Activated CD8-positive, alpha-beta T cell treated with anti-CD3 and anti-CD28 coated beads, Interleukin-2, amount 10 ng/mL, durations not matched to agents 7 days and 5 days (primary cell): ENCODE measurements at regions not wholly inside any gene's neighbourhood (a gene's known extent, or its start where the extent isn't known, plus 50 kb on each side); places are given as distances from the start of the nearest gene placed in this dataset.
"Not testable (repeated sequence)": the region's sequence is repeated elsewhere in the genome, so short reads cannot be mapped to it uniquely, and the experiment has no call there.

Experiments used
- ATAC-seq: fragments of 150-1000 bp; cut with Tn5 transposase; one replicate; pipeline ENCODE4 v1.10.0; 2021; ENCODE audit warnings: moderate library complexity
- CTCF ChIA-PET: fragments of 350-600 bp; sonication (Branson Sonifier 250); formaldehyde crosslinking; loops from one replicate; lab custom pipeline; 2021; ENCODE audit warnings: antibody characterized with exemption; lab: Charles Lee
- POLR2A ChIA-PET: fragments of 350-600 bp; sonication (Branson Sonifier 250); formaldehyde crosslinking; loops from one replicate; lab custom pipeline; 2021; ENCODE audit warnings: antibody characterized with exemption; lab: Charles Lee
- DNase-seq: peaks from one replicate; pipeline ENCODE4 v3.0.0-alpha.2; 2020
- H3K27ac Mint-ChIP-seq: one replicate; pipeline ENCODE4 v1.8.0; 2021; ENCODE audit warnings: mild to moderate bottlenecking, mixed read lengths
- H3K27me3 Mint-ChIP-seq: one replicate; pipeline ENCODE4 v1.8.0; 2021; ENCODE audit warnings: low read depth, mixed read lengths
- H3K36me3 Mint-ChIP-seq: one replicate; pipeline ENCODE4 v1.8.0; 2021; ENCODE audit warnings: low read depth, mixed read lengths
- H3K4me1 Mint-ChIP-seq: one replicate; pipeline ENCODE4 v1.8.0; 2021; ENCODE audit warnings: low read depth, mixed read lengths
- H3K4me3 Mint-ChIP-seq: one replicate; pipeline ENCODE4 v1.8.0; 2021; ENCODE audit warnings: mild to moderate bottlenecking, mixed read lengths
- H3K9me3 Mint-ChIP-seq: one replicate; pipeline ENCODE4 v1.8.0; 2022; ENCODE audit warnings: mixed read lengths; ENCODE audit not compliant: insufficient read depth

DNA sequence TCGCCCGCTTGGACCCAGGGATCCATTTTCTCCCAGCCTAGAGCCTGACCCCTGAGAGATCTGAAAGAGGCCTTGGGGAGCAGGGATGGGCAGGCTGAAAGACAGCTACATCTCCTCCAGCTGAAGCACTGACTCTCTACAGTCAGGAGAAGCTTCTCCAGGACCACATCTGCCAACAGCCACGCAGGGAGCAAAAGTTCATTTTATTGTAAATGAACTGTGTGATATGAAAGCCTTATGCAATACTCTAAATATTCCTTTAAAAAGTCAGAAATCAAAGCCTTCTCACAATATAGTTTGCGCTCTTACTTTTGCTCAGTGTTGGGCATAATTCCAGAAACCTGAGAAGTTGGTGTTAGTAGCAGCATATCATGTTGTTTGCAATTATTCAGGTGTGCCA, 428.9 kb upstream of the RAB6C start:
- POLR2A ChIA-PET: no interaction called here
- ATAC-seq (no peak), DNase-seq (no peak)
- Mint-ChIP-seq H3K9me3 (no peaks in the 10 kb centered on the region), H3K27ac (no peak overlapping the region), H3K27me3 (no peaks in the 10 kb centered on the region), H3K4me3 (no peak overlapping the region), H3K36me3 (no peaks in the 10 kb centered on the region), H3K4me1 (no peaks in the 10 kb centered on the region)
- CTCF ChIA-PET: interaction anchor here (0.6 kb wide), 1 partner anchor 12 kb away, joined by 3 read pairs; no protein-coding TSS in a partner anchor

GRCh38 chr2:129554373-129554772, 425.1 kb upstream of the RAB6C start:
- Mint-ChIP-seq H3K4me3 (no peak overlapping the region), H3K4me1 (no peaks in the 10 kb centered on the region), H3K9me3 (no peaks in the 10 kb centered on the region), H3K36me3 (no peaks in the 10 kb centered on the region), H3K27ac (no peak overlapping the region), H3K27me3 (no peaks in the 10 kb centered on the region)
- no peak for ATAC-seq
- ChIA-PET CTCF (interaction anchor here (0.6 kb wide), 1 partner anchor 89 kb away, joined by 3 read pairs; no protein-coding TSS in a partner anchor), POLR2A (no interaction called here)
- DNase-seq: no peak

DNA sequence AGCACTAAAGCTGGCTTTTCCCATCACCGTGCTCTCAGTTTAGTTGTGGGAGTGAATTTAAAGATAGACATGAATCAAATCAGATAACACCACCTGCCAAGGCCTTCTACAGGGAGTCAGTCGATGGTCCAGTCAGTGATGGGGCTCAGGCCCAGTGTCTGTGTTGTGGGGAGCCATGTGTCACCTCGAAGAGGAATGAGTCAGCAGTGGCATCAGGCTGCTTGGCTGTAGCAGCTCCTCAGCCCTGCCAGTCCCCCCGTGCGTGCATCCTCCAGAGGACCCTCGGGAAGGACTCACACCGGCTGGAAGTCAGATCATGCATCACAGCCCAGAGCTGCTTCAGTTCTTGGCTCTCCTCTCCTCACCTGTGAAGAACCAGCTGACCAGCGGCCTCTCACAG, 420.4 kb upstream of the RAB6C start:
- Mint-ChIP-seq H3K27me3 (no peaks in the 10 kb centered on the region), H3K4me1 (no peaks in the 10 kb centered on the region), H3K36me3 (no peaks in the 10 kb centered on the region), H3K9me3 (no peaks in the 10 kb centered on the region), H3K27ac (no peak overlapping the region), H3K4me3 (no peak overlapping the region)
- CTCF ChIA-PET: no interaction called here
- DNase-seq: no peak
- no peak for ATAC-seq
- POLR2A ChIA-PET: no interaction called here

- CTCF ChIA-PET: no interaction called here
- Mint-ChIP-seq H3K27ac (no peak overlapping the region), H3K36me3 (no peaks in the 10 kb centered on the region), H3K27me3 (no peaks in the 10 kb centered on the region), H3K4me3 (no peak overlapping the region), H3K4me1 (no peaks in the 10 kb centered on the region), H3K9me3 (no peaks in the 10 kb centered on the region)
- ATAC-seq (no peak), DNase-seq (no peak)
- POLR2A ChIA-PET: no interaction called here
Measured at GRCh38 chr2:129565551-129566109, 413.8 kb upstream of the RAB6C start.

- H3K27me3 Mint-ChIP-seq, POLR2A ChIA-PET, H3K27ac Mint-ChIP-seq, DNase-seq, H3K4me3 Mint-ChIP-seq, H3K36me3 Mint-ChIP-seq, H3K4me1 Mint-ChIP-seq, ATAC-seq, CTCF ChIA-PET: not testable (repeated sequence)
- H3K9me3 Mint-ChIP-seq: peaks cover 11% of the 10 kb centered on the region
Measured at GRCh38 chr2:129570812-129571211, 408.7 kb upstream of the RAB6C start.

DNA sequence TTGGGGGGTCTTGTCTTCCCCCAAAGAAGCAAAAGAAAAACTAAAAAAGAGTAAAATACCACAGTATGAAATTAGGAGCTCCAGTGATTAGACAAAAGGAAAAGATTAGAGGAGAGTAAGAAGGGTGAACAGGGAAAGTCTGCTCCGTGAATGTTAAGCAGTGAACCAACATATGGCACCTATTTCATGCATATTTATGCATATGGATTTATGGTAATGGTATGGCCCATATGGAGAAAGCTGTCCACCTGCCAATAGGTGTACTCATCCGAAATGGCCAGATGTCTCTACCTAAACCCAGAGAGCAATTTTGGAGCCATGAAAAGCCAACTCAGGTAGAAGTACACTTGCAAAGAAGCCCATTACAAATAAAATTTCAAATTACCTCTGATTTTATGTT, 404.0 kb upstream of the RAB6C start:
- Mint-ChIP-seq H3K4me3 (no peak overlapping the region), H3K4me1 (no peaks in the 10 kb centered on the region), H3K27me3 (no peaks in the 10 kb centered on the region), H3K27ac (no peak overlapping the region), H3K36me3 (no peaks in the 10 kb centered on the region), H3K9me3 (peaks cover 11% of the 10 kb centered on the region)
- no peak for ATAC-seq
- DNase-seq: no peak
- ChIA-PET CTCF (no interaction called here), POLR2A (no interaction called here)

DNA sequence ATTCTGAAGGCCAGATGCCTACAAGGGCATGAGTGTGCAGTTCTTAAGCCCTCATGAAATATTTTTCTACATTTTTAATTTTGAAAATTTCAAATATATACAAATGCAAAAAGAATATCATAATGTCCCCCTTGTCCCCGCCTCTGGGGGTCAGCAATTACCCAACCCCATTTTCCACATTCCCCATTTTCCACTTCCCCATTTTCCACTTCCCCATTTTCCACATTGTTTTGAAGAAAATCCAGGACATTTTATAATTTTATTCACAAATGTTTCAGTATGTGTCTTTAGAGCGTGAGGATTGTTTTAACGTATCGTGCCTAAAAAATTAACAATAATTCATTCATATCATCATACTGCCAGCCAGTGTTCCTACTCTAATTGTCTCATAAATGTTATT, 403.6 kb upstream of the RAB6C start:
- DNase-seq (no peak), ATAC-seq (no peak)
- ChIA-PET CTCF (no interaction called here), POLR2A (no interaction called here)
- no peaks in the 10 kb centered on the region for H3K4me1 Mint-ChIP-seq
- H3K27ac Mint-ChIP-seq: no peak overlapping the region
- H3K9me3 Mint-ChIP-seq: peaks cover 9% of the 10 kb centered on the region
- H3K27me3 Mint-ChIP-seq: no peaks in the 10 kb centered on the region
- H3K36me3 Mint-ChIP-seq: no peaks in the 10 kb centered on the region
- H3K4me3 Mint-ChIP-seq: no peak overlapping the region

DNA sequence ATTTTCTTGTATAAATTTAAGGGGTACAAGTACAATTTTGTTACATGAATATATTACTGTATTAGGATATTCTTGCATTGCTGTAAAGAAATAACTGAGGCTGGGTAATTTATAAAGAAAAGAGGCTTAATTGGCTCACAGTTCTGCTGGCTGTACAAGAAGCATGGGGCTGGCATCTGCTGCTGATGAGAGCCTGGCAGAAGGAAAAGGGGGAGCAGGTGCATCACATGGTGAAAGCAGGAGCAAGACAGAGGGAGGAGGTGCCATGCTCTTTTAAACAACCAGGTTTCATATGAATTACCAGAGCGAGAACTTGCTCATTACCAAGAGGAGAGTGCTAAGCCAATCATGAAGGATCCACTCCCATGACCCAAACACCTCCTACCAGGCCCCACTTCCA, 399.5 kb upstream of the RAB6C start:
- H3K4me1 Mint-ChIP-seq: no peaks in the 10 kb centered on the region

DNA sequence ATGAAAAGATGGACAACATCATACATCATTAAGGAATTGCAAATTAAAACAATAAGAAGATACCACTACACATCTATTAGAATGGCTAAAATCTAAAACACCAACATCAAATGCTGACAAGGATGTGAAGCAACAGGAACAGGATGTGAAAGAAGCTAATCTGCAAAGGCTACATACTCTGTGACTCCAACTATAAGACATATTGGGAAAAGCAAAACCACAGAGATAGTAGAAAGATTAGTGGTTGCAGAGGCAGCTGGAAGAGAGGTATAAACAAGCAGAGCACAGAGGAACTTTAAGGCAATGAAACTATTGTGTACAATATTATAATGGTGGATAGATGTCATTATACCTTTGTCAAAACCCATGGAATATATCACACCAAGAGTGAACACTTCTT, 393.7 kb upstream of the RAB6C start:
- CTCF ChIA-PET: no interaction called here
- Mint-ChIP-seq H3K27ac (no peak overlapping the region), H3K9me3 (no peaks in the 10 kb centered on the region), H3K4me3 (no peak overlapping the region), H3K36me3 (no peaks in the 10 kb centered on the region), H3K27me3 (peaks cover 2% of the 10 kb centered on the region), H3K4me1 (no peaks in the 10 kb centered on the region)
- ATAC-seq (no peak), DNase-seq (no peak)
- POLR2A ChIA-PET: no interaction called here

More for the DNA sequence above, 399.5 kb upstream of the RAB6C start:
- Mint-ChIP-seq H3K9me3 (no peaks in the 10 kb centered on the region), H3K27ac (no peak overlapping the region), H3K36me3 (no peaks in the 10 kb centered on the region), H3K4me3 (no peak overlapping the region), H3K27me3 (no peaks in the 10 kb centered on the region)
- DNase-seq: no peak
- ATAC-seq: no peak
- CTCF ChIA-PET: no interaction called here
- POLR2A ChIA-PET: no interaction called here

DNA sequence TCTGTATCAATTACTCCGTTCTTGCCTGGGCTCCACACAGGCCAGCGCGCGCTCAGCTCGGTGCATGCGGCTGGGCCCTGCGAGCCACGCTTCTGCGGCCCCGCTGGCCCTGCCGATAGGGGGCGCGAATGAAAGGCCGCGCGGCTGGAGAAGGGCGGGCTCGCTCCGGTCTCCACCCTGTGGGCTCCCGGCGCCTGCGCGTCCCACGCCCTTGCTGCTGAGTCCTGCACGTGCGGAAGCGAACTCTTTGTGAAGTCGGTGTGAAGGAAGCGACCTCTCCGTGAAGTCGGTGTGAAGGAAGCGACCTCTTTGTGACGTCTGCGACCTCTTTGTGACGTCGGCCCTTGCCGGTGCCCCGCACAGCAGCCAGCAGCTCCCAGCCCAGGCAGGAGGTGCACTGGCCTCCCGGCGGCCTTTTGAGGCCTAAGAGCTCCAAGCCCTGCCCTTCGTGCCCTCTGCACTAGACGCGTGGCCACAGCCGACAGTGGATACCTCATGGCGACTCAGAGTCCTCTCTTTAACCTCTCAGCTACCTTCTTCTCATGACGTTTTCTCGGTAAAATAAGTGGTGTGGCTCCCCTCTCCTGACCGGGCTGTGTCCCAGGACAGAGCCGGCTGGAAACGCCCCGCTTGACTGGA, 391.9 kb upstream of the RAB6C start:
- Mint-ChIP-seq H3K4me3 (no peak overlapping the region), H3K4me1 (no peaks in the 10 kb centered on the region), H3K36me3 (no peaks in the 10 kb centered on the region), H3K9me3 (no peaks in the 10 kb centered on the region), H3K27ac (no peak overlapping the region), H3K27me3 (peaks cover 2% of the 10 kb centered on the region)
- POLR2A ChIA-PET: no interaction called here
- CTCF ChIA-PET: no interaction called here
- no peak for ATAC-seq
- no peak for DNase-seq

- Mint-ChIP-seq H3K4me3 (no peak overlapping the region), H3K27ac (no peak overlapping the region), H3K9me3 (no peaks in the 10 kb centered on the region), H3K4me1 (no peaks in the 10 kb centered on the region), H3K27me3 (no peaks in the 10 kb centered on the region), H3K36me3 (no peaks in the 10 kb centered on the region)
- ATAC-seq (no peak), DNase-seq (no peak)
- CTCF ChIA-PET: no interaction called here
- POLR2A ChIA-PET: no interaction called here
Measured at GRCh38 chr2:129604560-129604959, 374.9 kb upstream of the RAB6C start.

- no peak overlapping the region for H3K27ac Mint-ChIP-seq
Measured at GRCh38 chr2:129605646-129606045, 373.8 kb upstream of the RAB6C start.

More at GRCh38 chr2:129605646-129606045, 373.8 kb upstream of the RAB6C start:
- Mint-ChIP-seq H3K27me3 (no peaks in the 10 kb centered on the region), H3K36me3 (no peaks in the 10 kb centered on the region), H3K4me3 (no peak overlapping the region), H3K4me1 (no peaks in the 10 kb centered on the region), H3K9me3 (no peaks in the 10 kb centered on the region)
- CTCF ChIA-PET: no interaction called here
- DNase-seq: no peak
- POLR2A ChIA-PET: no interaction called here
- ATAC-seq: no peak
